ENCODE measurements at regions not wholly inside any gene's neighbourhood (a gene's known extent, or its start where the extent isn't known, plus 50 kb on each side); places are given as distances from the start of the nearest gene placed in this dataset.

- no peak overlapping the region for H3K27ac ChIP-seq (ENCODE audit: low read depth, low read length)
- no peak for TF ChIP-seq CTCF (IDR thresholded peaks at IDR 0.05; ENCODE audit: low read depth, low read length, poor library complexity, severe bottlenecking)
- H3F3A ChIP-seq (ENCODE audit: control insufficient read depth, insufficient read depth) = no peaks in the 10 kb centered on the region
- no peak overlapping the region for H3K4me2 ChIP-seq (ENCODE audit: low read length)
- no peak overlapping the region for H3K4me3 ChIP-seq (ENCODE audit: low read length)
- H3K9me3 ChIP-seq (ENCODE audit: control insufficient read depth, insufficient read depth, low read length) = no peaks in the 10 kb centered on the region
- H3K79me2 ChIP-seq (ENCODE audit: control insufficient read depth, low read length) = no peaks in the 10 kb centered on the region
- peaks cover 39% of the 10 kb centered on the region for H3K27me3 ChIP-seq (ENCODE audit: control insufficient read depth, low read length)
- H3K9me2 ChIP-seq (replicated peaks; ENCODE audit: control insufficient read depth, low read length) = no peaks in the 10 kb centered on the region
- H3K4me1 ChIP-seq (ENCODE audit: control insufficient read depth, low read length) = no peaks in the 10 kb centered on the region
- no peaks in the 10 kb centered on the region for H3K36me3 ChIP-seq (ENCODE audit: control insufficient read depth, low read length)
- no peaks in the 10 kb centered on the region for H4K20me1 ChIP-seq (ENCODE audit: control insufficient read depth, insufficient read depth, low read depth, low read length)
Measured at GRCh38 chr14:22052795-22053194, 379.2 kb upstream of the OR4E1 start.

DNA sequence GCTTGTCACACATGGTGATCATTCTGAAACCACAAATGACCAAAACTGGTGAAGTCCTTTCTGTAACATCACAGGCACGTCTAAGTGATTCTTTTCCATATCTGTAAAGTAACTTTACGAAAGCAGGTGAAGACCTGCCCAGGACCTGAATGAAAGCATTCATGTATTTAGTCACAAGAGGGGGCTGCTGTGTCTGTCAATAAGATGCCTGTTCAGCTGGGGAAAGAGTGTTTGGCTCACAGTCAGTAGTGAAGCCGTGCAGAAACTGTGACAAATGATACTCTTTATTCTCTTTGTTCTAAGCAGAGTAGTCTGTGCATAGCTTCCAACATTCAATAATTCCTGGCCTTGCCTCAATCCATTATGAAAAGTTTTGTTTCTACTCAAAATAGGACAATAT, 373.5 kb upstream of the OR4E1 start:
- Histone ChIP-seq H3K27ac (ENCODE audit: low read depth, low read length) (no peak overlapping the region), H3K36me3 (ENCODE audit: control insufficient read depth, low read length) (no peaks in the 10 kb centered on the region), H3K9me2 (replicated peaks; ENCODE audit: control insufficient read depth, low read length) (no peaks in the 10 kb centered on the region), H3K4me1 (ENCODE audit: control insufficient read depth, low read length) (no peaks in the 10 kb centered on the region), H3K27me3 (ENCODE audit: control insufficient read depth, low read length) (peaks cover 27% of the 10 kb centered on the region), H4K20me1 (ENCODE audit: control insufficient read depth, insufficient read depth, low read depth, low read length) (no peaks in the 10 kb centered on the region), H3F3A (ENCODE audit: control insufficient read depth, insufficient read depth) (no peaks in the 10 kb centered on the region), H3K4me2 (ENCODE audit: low read length) (no peak overlapping the region), H3K9me3 (ENCODE audit: control insufficient read depth, insufficient read depth, low read length) (no peaks in the 10 kb centered on the region), H3K4me3 (ENCODE audit: low read length) (no peak overlapping the region), H3K79me2 (ENCODE audit: control insufficient read depth, low read length) (no peaks in the 10 kb centered on the region)
- TF ChIP-seq EZH2phosphoT487 (IDR thresholded peaks at IDR 0.05; ENCODE audit: borderline replicate concordance, low read length) (no peak), CTCF (IDR thresholded peaks at IDR 0.05; ENCODE audit: low read depth, low read length, poor library complexity, severe bottlenecking) (peak; percentile 53)

GRCh38 chr14:22046063-22046462, 372.4 kb upstream of the OR4E1 start:
- Histone ChIP-seq H3K4me2 (ENCODE audit: low read length) (no peak overlapping the region), H4K20me1 (ENCODE audit: control insufficient read depth, insufficient read depth, low read depth, low read length) (no peaks in the 10 kb centered on the region), H3K9me2 (replicated peaks; ENCODE audit: control insufficient read depth, low read length) (no peaks in the 10 kb centered on the region), H3K27ac (ENCODE audit: low read depth, low read length) (no peak overlapping the region), H3K36me3 (ENCODE audit: control insufficient read depth, low read length) (no peaks in the 10 kb centered on the region), H3F3A (ENCODE audit: control insufficient read depth, insufficient read depth) (no peaks in the 10 kb centered on the region), H3K79me2 (ENCODE audit: control insufficient read depth, low read length) (no peaks in the 10 kb centered on the region), H3K4me3 (ENCODE audit: low read length) (no peak overlapping the region), H3K27me3 (ENCODE audit: control insufficient read depth, low read length) (peaks cover 26% of the 10 kb centered on the region), H3K9me3 (ENCODE audit: control insufficient read depth, insufficient read depth, low read length) (no peaks in the 10 kb centered on the region), H3K4me1 (ENCODE audit: control insufficient read depth, low read length) (no peaks in the 10 kb centered on the region)
- TF ChIP-seq EZH2phosphoT487 (IDR thresholded peaks at IDR 0.05; ENCODE audit: borderline replicate concordance, low read length) = no peak
- no peak for TF ChIP-seq CTCF (IDR thresholded peaks at IDR 0.05; ENCODE audit: low read depth, low read length, poor library complexity, severe bottlenecking)

DNA sequence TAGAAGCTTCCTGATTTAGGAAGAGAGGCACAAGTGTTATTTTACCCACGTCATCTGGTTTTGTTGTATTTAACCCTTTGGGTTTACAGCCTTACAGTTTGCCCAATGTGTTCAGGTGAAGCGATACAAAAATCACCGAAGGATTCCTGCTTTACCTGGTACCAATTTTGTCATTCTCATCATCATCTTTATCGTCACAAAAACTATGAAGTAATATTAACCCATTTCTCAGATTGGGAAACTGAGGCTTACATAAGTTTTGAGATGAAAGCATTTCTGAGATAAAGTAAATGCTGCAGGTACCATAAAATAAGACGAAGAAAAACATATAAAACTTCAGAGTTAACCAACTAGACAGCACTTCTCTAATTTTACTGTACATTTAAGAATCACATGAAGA, 370.6 kb upstream of the OR4E1 start:
- Histone ChIP-seq H3K4me1 (ENCODE audit: control insufficient read depth, low read length) (no peaks in the 10 kb centered on the region), H4K20me1 (ENCODE audit: control insufficient read depth, insufficient read depth, low read depth, low read length) (no peaks in the 10 kb centered on the region), H3K9me3 (ENCODE audit: control insufficient read depth, insufficient read depth, low read length) (no peaks in the 10 kb centered on the region), H3K27me3 (ENCODE audit: control insufficient read depth, low read length) (peaks cover 27% of the 10 kb centered on the region), H3K27ac (ENCODE audit: low read depth, low read length) (no peak overlapping the region), H3F3A (ENCODE audit: control insufficient read depth, insufficient read depth) (no peaks in the 10 kb centered on the region), H3K36me3 (ENCODE audit: control insufficient read depth, low read length) (no peaks in the 10 kb centered on the region), H3K4me2 (ENCODE audit: low read length) (no peak overlapping the region), H3K79me2 (ENCODE audit: control insufficient read depth, low read length) (no peaks in the 10 kb centered on the region), H3K4me3 (ENCODE audit: low read length) (no peak overlapping the region), H3K9me2 (replicated peaks; ENCODE audit: control insufficient read depth, low read length) (no peaks in the 10 kb centered on the region)
- TF ChIP-seq EZH2phosphoT487 (IDR thresholded peaks at IDR 0.05; ENCODE audit: borderline replicate concordance, low read length) (no peak), CTCF (IDR thresholded peaks at IDR 0.05; ENCODE audit: low read depth, low read length, poor library complexity, severe bottlenecking) (no peak)

Measured in DOHH2 (cell line).